GM23338 (cell line): ENCODE measurements at regions not wholly inside any gene's neighbourhood (a gene's known extent, or its start where the extent isn't known, plus 50 kb on each side); places are given as distances from the start of the nearest gene placed in this dataset.

Experiments
- ATAC-seq: fragments of 200-7000 bp; cut with Tn5 transposase; 3 replicates; pipeline ENCODE4 v1.9.1; 2020
- DNase-seq: peaks from one replicate; pipeline ENCODE4 v3.0.0-alpha.2; 2015; ENCODE audit warnings: low spot score
- H2AFZ ChIP-seq: fragments of 200-600 bp; sonication (generic); 2 replicates; pipeline ENCODE4 v1.8.0; 2016; ENCODE audit warnings: antibody characterized with exemption, mild to moderate bottlenecking, moderate library complexity
- H3F3A ChIP-seq: fragments of 200-600 bp; sonication (generic); replicated peaks from 2 replicates; pipeline ENCODE4 v1.8.0; 2017; ENCODE audit warnings: antibody characterized with exemption, mixed run types, low read depth
- H3K27ac ChIP-seq: fragments of 200-600 bp; sonication (generic); 2 replicates; pipeline ENCODE4 v1.6.1; 2016; ENCODE audit warnings: low read depth
- H3K27me3 ChIP-seq: fragments of 200-600 bp; sonication (generic); 2 replicates; pipeline ENCODE4 v1.8.0; 2016; ENCODE audit warnings: mild to moderate bottlenecking, mixed run types, moderate library complexity; ENCODE audit not compliant: insufficient read depth
- H3K36me3 ChIP-seq: fragments of 200-600 bp; sonication (generic); 2 replicates; pipeline ENCODE4 v1.8.0; 2016; ENCODE audit warnings: mild to moderate bottlenecking; ENCODE audit not compliant: insufficient read depth
- H3K4me1 ChIP-seq: fragments of 200-600 bp; sonication (generic); 2 replicates; pipeline ENCODE4 v1.8.0; 2016; ENCODE audit warnings: mild to moderate bottlenecking, moderate library complexity; ENCODE audit not compliant: insufficient read depth
- H3K4me2 ChIP-seq: fragments of 200-600 bp; sonication (generic); 2 replicates; pipeline ENCODE4 v1.7.1; 2017; ENCODE audit warnings: mixed run types
- H3K4me3 ChIP-seq: fragments of 200-600 bp; sonication (generic); 2 replicates; pipeline ENCODE4 v1.6.1; 2016; ENCODE audit warnings: mixed run types
- H3K79me2 ChIP-seq: fragments of 200-600 bp; sonication (generic); replicated peaks from 2 replicates; pipeline ENCODE4 v1.8.0; 2017; ENCODE audit warnings: mild to moderate bottlenecking; ENCODE audit not compliant: insufficient read depth
- H3K9me2 ChIP-seq: fragments of 200-600 bp; sonication (generic); 2 replicates; pipeline ENCODE4 v1.8.0; 2017; ENCODE audit not compliant: insufficient read depth
- H4K20me1 ChIP-seq: fragments of 200-600 bp; sonication (generic); replicated peaks from 2 replicates; pipeline ENCODE4 v1.8.0; 2017; ENCODE audit warnings: mild to moderate bottlenecking; ENCODE audit not compliant: insufficient read depth
- H3K27ac Mint-ChIP-seq: 2 replicates; pipeline ENCODE4 v1.8.0; 2020; ENCODE audit warnings: inconsistent platforms, mild to moderate bottlenecking, moderate library complexity, mixed read lengths
- H3K27me3 Mint-ChIP-seq: 3 replicates; pipeline ENCODE4 v1.8.0; 2022; ENCODE audit warnings: low read depth, mild to moderate bottlenecking, moderate library complexity, mixed read lengths, inconsistent platforms; ENCODE audit not compliant: insufficient read depth, poor library complexity
- H3K36me3 Mint-ChIP-seq: 3 replicates; pipeline ENCODE4 v1.8.0; 2021; ENCODE audit warnings: low read depth, mild to moderate bottlenecking, inconsistent platforms, moderate library complexity, mixed read lengths
- H3K4me1 Mint-ChIP-seq: 3 replicates; pipeline ENCODE4 v1.8.0; 2020; ENCODE audit warnings: mild to moderate bottlenecking, inconsistent platforms, mixed read lengths
- H3K4me3 Mint-ChIP-seq: 3 replicates; pipeline ENCODE4 v1.8.0; 2021; ENCODE audit warnings: moderate library complexity, mild to moderate bottlenecking, inconsistent platforms, mixed read lengths
- H3K9me3 Mint-ChIP-seq: 3 replicates; pipeline ENCODE4 v1.8.0; 2020; ENCODE audit warnings: moderate library complexity, mild to moderate bottlenecking, inconsistent platforms, mixed read lengths
- CREB1 ChIP-seq: fragments of 250-450 bp; sonication (Bioruptor Pico); IDR thresholded peaks from 2 replicates; pipeline ENCODE4 v1.5.0; 2020; ENCODE audit warnings: low read depth, mild to moderate bottlenecking, moderate library complexity
- EZH2 ChIP-seq: fragments of 200-600 bp; sonication (generic); IDR thresholded peaks from one replicate; pipeline ENCODE4 v1.8.0; 2017; ENCODE audit warnings: antibody characterized with exemption, mild to moderate bottlenecking, low read depth; ENCODE audit not compliant: unreplicated experiment
- EZH2phosphoT487 ChIP-seq: fragments of 200-600 bp; sonication (generic); IDR thresholded peaks from one replicate; pipeline ENCODE4 v1.8.1; 2018; ENCODE audit warnings: antibody characterized with exemption; ENCODE audit not compliant: unreplicated experiment
- JUNB ChIP-seq: IDR thresholded peaks from one replicate; pipeline ENCODE4 v1.6.1; 2016; ENCODE audit warnings: antibody characterized with exemption; ENCODE audit not compliant: unreplicated experiment
- NANOG ChIP-seq: IDR thresholded peaks from 2 replicates; pipeline ENCODE4 v1.6.1; 2016; ENCODE audit warnings: antibody characterized with exemption, borderline replicate concordance
- POLR2AphosphoS5 ChIP-seq: IDR thresholded peaks from 2 replicates; pipeline ENCODE4 v1.6.1; 2016; ENCODE audit warnings: antibody characterized with exemption, low read depth
- REST ChIP-seq: IDR thresholded peaks from one replicate; pipeline ENCODE4 v1.6.1; 2018; ENCODE audit warnings: antibody characterized with exemption; ENCODE audit not compliant: unreplicated experiment
- STAT1 ChIP-seq: IDR thresholded peaks from one replicate; pipeline ENCODE4 v1.6.1; 2016; ENCODE audit warnings: antibody characterized with exemption; ENCODE audit not compliant: unreplicated experiment
- ZNF114 ChIP-seq: fragments of 250-450 bp; sonication (Bioruptor Pico); IDR thresholded peaks from 2 replicates; pipeline ENCODE4 v1.5.0; 2020; ENCODE audit warnings: mild to moderate bottlenecking, moderate library complexity
- ZNF331 ChIP-seq: fragments of 250-450 bp; sonication (Bioruptor Pico); IDR thresholded peaks from 2 replicates; pipeline ENCODE4 v1.5.0; 2020; ENCODE audit warnings: low read depth, mild to moderate bottlenecking, moderate library complexity
- ZNF462 ChIP-seq: fragments of 250-450 bp; sonication (Bioruptor Pico); IDR thresholded peaks from 2 replicates; pipeline ENCODE4 v1.5.0; 2020; ENCODE audit warnings: mild to moderate bottlenecking, moderate library complexity
- TF ChIP-seq, protein P1 (sequence below): IDR thresholded peaks from 2 replicates; pipeline ENCODE4 v1.6.1; 2016; ENCODE audit warnings: antibody characterized with exemption
- TF ChIP-seq, protein P2 (sequence below), 2 experiments: fragments of 200-600 bp in 1 of 2; sonication (generic) in 1 of 2; conservative IDR thresholded peaks; 2 replicates each; pipeline versions ENCODE4 v1.5.1 to v1.6.1; 2016 to 2017; ENCODE audit warnings: antibody characterized with exemption in 2 of 2, low read depth in 2 of 2, mild to moderate bottlenecking in 2 of 2, moderate library complexity in 1 of 2

DNA sequence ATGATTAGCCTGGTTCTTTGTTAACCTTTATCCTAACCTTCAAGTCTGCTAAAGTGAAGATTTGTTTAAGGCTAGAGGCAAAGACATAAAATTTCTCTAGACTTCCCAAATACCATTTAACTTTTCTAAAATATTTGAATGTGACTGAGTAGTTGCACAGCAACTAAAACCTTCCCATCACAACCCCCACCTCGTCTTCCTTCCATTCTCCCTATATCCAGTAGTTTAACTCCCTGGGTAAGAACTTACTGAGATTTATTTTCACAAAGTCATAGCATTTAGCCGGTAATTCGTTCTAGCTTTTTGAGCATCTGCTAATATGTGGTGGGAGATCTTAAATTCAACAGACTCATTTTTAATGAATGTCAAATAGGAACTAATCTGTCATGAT, 87.9 kb upstream of the AKIRIN2 start:
- TF ChIP-seq EZH2phosphoT487, result no peak
- no peak for TF ChIP-seq NANOG
- TF ChIP-seq JUNB, result no peak
- TF ChIP-seq STAT1, result no peak
- TF ChIP-seq REST, result no peak
- no peak for TF ChIP-seq POLR2AphosphoS5
- TF ChIP-seq, protein P1, sequence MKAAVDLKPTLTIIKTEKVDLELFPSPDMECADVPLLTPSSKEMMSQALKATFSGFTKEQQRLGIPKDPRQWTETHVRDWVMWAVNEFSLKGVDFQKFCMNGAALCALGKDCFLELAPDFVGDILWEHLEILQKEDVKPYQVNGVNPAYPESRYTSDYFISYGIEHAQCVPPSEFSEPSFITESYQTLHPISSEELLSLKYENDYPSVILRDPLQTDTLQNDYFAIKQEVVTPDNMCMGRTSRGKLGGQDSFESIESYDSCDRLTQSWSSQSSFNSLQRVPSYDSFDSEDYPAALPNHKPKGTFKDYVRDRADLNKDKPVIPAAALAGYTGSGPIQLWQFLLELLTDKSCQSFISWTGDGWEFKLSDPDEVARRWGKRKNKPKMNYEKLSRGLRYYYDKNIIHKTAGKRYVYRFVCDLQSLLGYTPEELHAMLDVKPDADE, result no peak
- TF ChIP-seq CREB1, result no peak
- TF ChIP-seq, protein P2, sequence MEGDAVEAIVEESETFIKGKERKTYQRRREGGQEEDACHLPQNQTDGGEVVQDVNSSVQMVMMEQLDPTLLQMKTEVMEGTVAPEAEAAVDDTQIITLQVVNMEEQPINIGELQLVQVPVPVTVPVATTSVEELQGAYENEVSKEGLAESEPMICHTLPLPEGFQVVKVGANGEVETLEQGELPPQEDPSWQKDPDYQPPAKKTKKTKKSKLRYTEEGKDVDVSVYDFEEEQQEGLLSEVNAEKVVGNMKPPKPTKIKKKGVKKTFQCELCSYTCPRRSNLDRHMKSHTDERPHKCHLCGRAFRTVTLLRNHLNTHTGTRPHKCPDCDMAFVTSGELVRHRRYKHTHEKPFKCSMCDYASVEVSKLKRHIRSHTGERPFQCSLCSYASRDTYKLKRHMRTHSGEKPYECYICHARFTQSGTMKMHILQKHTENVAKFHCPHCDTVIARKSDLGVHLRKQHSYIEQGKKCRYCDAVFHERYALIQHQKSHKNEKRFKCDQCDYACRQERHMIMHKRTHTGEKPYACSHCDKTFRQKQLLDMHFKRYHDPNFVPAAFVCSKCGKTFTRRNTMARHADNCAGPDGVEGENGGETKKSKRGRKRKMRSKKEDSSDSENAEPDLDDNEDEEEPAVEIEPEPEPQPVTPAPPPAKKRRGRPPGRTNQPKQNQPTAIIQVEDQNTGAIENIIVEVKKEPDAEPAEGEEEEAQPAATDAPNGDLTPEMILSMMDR (conservative IDR thresholded peaks at IDR 0.05; ENCODE audit: low read depth in 2 of 2), result no peak
- TF ChIP-seq ZNF462 (CRISPR knock-in tag), result no peak
- no peak for TF ChIP-seq ZNF114
- no peak for TF ChIP-seq EZH2
- no peak for TF ChIP-seq ZNF331 (CRISPR knock-in tag)
- Histone ChIP-seq H2AFZ (peak overlapping the region; percentile 60; the same call in 1 of the 2 replicates), H3K4me3 (no peak overlapping the region), H3F3A (no peaks in the 10 kb centered on the region), H3K4me1 (peaks cover 25% of the 10 kb centered on the region), H3K27ac (no peak overlapping the region), H3K9me2 (peaks cover 8% of the 10 kb centered on the region; the same call in 1 of the 2 replicates), H3K4me2 (0 out of 2 replicates have a peak overlapping the region, but pooled peaks have one; percentile 1), H3K27me3 (no peaks in the 10 kb centered on the region), H3K79me2 (no peaks in the 10 kb centered on the region), H3K36me3 (no peaks in the 10 kb centered on the region), H4K20me1 (no peaks in the 10 kb centered on the region)
- Mint-ChIP-seq H3K9me3 (no peaks in the 10 kb centered on the region), H3K36me3 (no peaks in the 10 kb centered on the region), H3K4me1 (peaks cover 22% of the 10 kb centered on the region), H3K4me3 (no peak overlapping the region), H3K27me3 (no peaks in the 10 kb centered on the region), H3K27ac (peak overlapping the region; percentile 17)
- no peak for ATAC-seq
- no peak for DNase-seq
